Neutrophil (primary cell): ENCODE measurements at regions not wholly inside any gene's neighbourhood (a gene's known extent, or its start where the extent isn't known, plus 50 kb on each side); places are given as distances from the start of the nearest gene placed in this dataset.

ENCODE experiments used
- H3K27ac ChIP-seq: fragments of 200-600 bp; sonication (generic); 2 replicates; pipeline ENCODE4 v1.5.1; 2016; ENCODE audit warnings: mild to moderate bottlenecking, moderate library complexity
- H3K27me3 ChIP-seq: fragments of 200-600 bp; sonication (generic); 2 replicates; pipeline ENCODE4 v1.6.0; 2016; ENCODE audit warnings: mild to moderate bottlenecking
- H3K36me3 ChIP-seq: fragments of 200-600 bp; sonication (generic); 2 replicates; pipeline ENCODE4 v1.5.1; 2017
- H3K4me1 ChIP-seq, 2 experiments: fragments of 200-600 bp in 1 of 2; sonication (generic) in 1 of 2; 1 replicate in 1 of 2; 2 replicates in 1 of 2; pipeline versions ENCODE4 v1.5.1 to v1.6.1; 2013 to 2016; ENCODE audit warnings: low read depth in 1 of 2, low read length in 1 of 2, mild to moderate bottlenecking in 1 of 2, moderate library complexity in 1 of 2; ENCODE audit not compliant: control insufficient read depth in 1 of 2, insufficient read depth in 1 of 2
- H3K4me3 ChIP-seq, 2 experiments: fragments of 200-600 bp in 1 of 2; sonication (generic) in 1 of 2; 1 replicate in 1 of 2; 2 replicates in 1 of 2; pipeline ENCODE4 v1.5.1; 2013 to 2016; ENCODE audit warnings: low read depth in 1 of 2, low read length in 1 of 2, mild to moderate bottlenecking in 1 of 2, moderate library complexity in 1 of 2
- H3K9me3 ChIP-seq: fragments of 200-600 bp; sonication (generic); 2 replicates; pipeline ENCODE4 v1.5.1; 2016
- TF ChIP-seq, protein P1 (sequence below): fragments of 200-600 bp; sonication (generic); IDR thresholded peaks from 2 replicates; pipeline ENCODE4 v1.5.1; 2016; ENCODE audit warnings: antibody characterized with exemption

DNA sequence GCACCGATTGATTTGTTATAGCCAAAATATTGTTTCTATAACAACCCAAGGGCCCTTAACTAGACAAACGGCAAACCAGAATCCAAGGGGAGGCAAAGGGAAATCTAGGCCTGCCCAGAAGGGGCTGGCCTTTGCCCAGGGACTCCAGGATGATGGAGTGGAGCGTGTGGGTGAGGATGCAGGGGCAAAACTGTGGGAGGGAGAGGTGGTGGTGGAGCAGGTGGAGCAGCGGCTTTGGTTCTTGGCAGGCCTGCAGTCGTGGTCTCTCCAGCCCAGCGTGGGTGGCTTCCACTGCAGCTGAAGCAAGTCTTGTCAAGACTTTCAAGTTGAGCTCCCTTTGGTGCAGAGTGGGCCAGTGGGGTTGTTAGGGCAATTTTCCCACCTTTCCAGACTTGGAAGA, 98.6 kb upstream of the TBCA start:
- Histone ChIP-seq H3K27ac (no peak overlapping the region), H3K4me1 (peaks cover 29 to 31% of the 10 kb centered on the region in 2 experiments), H3K9me3 (no peaks in the 10 kb centered on the region), H3K4me3 (no peak overlapping the region), H3K27me3 (no peaks in the 10 kb centered on the region), H3K36me3 (no peaks in the 10 kb centered on the region)
- TF ChIP-seq, protein P1, sequence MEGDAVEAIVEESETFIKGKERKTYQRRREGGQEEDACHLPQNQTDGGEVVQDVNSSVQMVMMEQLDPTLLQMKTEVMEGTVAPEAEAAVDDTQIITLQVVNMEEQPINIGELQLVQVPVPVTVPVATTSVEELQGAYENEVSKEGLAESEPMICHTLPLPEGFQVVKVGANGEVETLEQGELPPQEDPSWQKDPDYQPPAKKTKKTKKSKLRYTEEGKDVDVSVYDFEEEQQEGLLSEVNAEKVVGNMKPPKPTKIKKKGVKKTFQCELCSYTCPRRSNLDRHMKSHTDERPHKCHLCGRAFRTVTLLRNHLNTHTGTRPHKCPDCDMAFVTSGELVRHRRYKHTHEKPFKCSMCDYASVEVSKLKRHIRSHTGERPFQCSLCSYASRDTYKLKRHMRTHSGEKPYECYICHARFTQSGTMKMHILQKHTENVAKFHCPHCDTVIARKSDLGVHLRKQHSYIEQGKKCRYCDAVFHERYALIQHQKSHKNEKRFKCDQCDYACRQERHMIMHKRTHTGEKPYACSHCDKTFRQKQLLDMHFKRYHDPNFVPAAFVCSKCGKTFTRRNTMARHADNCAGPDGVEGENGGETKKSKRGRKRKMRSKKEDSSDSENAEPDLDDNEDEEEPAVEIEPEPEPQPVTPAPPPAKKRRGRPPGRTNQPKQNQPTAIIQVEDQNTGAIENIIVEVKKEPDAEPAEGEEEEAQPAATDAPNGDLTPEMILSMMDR: no peak

GRCh38 chr5:77873239-77873638, 97.1 kb upstream of the TBCA start:
- TF ChIP-seq, protein P1: no peak
- H3K4me1 ChIP-seq: peaks cover 27 to 28% of the 10 kb centered on the region in 2 experiments
- no peaks in the 10 kb centered on the region for H3K9me3 ChIP-seq
- H3K27me3 ChIP-seq: no peaks in the 10 kb centered on the region
- H3K36me3 ChIP-seq: no peaks in the 10 kb centered on the region
- no peak overlapping the region for H3K4me3 ChIP-seq
- no peak overlapping the region for H3K27ac ChIP-seq

GRCh38 chr5:77871946-77872345, 95.8 kb upstream of the TBCA start:
- Histone ChIP-seq H3K4me3 (no peak overlapping the region), H3K36me3 (no peaks in the 10 kb centered on the region), H3K4me1 (peaks cover 14 to 15% of the 10 kb centered on the region in 2 experiments), H3K27me3 (no peaks in the 10 kb centered on the region), H3K27ac (no peak overlapping the region), H3K9me3 (no peaks in the 10 kb centered on the region)
- TF ChIP-seq, protein P1: no peak

- H3K36me3 ChIP-seq: no peaks in the 10 kb centered on the region
- peaks cover 6% of the 10 kb centered on the region in 2 experiments for H3K4me1 ChIP-seq
- TF ChIP-seq, protein P1: no peak
- no peaks in the 10 kb centered on the region for H3K27me3 ChIP-seq
- no peaks in the 10 kb centered on the region for H3K9me3 ChIP-seq
- H3K4me3 ChIP-seq: no peak overlapping the region
- H3K27ac ChIP-seq: no peak overlapping the region
Observed at GRCh38 chr5:77871016-77871415, 94.9 kb upstream of the TBCA start.

DNA sequence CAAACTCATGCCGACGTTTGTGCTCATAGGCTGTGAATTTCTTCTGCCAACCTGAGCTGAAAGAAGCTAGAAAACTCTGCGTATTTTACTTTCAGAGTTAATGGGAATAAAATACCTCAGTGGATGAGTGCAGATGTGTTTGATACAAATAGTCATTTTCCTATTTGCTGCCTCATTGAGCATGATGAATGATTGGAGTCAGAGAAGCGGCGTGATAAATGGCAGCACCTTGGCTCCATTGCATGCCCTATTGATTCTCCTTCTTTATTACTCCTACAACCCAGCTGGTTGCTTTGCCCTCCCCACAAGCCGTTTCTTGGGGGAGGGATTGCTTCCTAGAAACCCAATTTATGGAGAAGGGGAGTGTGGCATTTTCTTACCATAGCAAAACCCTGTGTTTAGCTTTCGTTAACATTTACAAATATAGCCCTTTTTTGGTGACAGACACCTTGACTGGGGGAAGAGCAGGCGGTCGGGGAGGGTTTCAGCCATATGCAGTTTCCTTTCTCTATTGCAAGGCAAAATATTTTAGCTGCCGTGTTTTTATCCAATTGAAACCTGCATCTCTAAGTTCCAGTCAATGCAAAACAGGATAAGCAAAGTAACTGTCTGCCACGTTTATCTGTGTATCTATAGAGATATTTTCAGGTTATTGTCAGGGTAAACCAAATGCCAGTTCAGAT, 93.1 kb upstream of the TBCA start:
- Histone ChIP-seq H3K27ac (no peak overlapping the region), H3K27me3 (no peaks in the 10 kb centered on the region), H3K9me3 (no peaks in the 10 kb centered on the region), H3K4me3 (no peak overlapping the region), H3K36me3 (no peaks in the 10 kb centered on the region), H3K4me1 (peaks cover 16 to 19% of the 10 kb centered on the region in 2 experiments)
- TF ChIP-seq, protein P1: no peak
